Activated CD4-positive, alpha-beta T cell treated with anti-CD3 and anti-CD28 coated beads, Interleukin-10, Interleukin-2, amounts not matched to agents 100 ng/mL and 50 ng/mL, durations not matched to agents 16 hours and 8 hours (primary cell): ENCODE measurements at regions not wholly inside any gene's neighbourhood (a gene's known extent, or its start where the extent isn't known, plus 50 kb on each side); places are given as distances from the start of the nearest gene placed in this dataset.

Source experiments
- DNase-seq: peaks from one replicate; pipeline ENCODE4 v3.0.0-alpha.2; 2020

GRCh38 chrX:121102101-121102500 lies 54.7 kb downstream of the GLUD2 start:
- no peak for DNase-seq

- no peak for DNase-seq
These were observed 56.0 kb downstream of the GLUD2 start for GRCh38 chrX:121103381-121103780.

- no peak for DNase-seq
These were observed 59.2 kb downstream of the GLUD2 start for GRCh38 chrX:121106484-121107235.

- no peak for DNase-seq
These were observed 62.6 kb downstream of the GLUD2 start for GRCh38 chrX:121109986-121110385.

GRCh38 chrX:121110536-121110935 lies 63.1 kb downstream of the GLUD2 start:
- no peak for DNase-seq

GRCh38 chrX:121114691-121115090 lies 67.3 kb downstream of the GLUD2 start:
- DNase-seq = no peak

- DNase-seq = no peak
These were observed 73.5 kb downstream of the GLUD2 start for GRCh38 chrX:121120690-121121605.

GRCh38 chrX:121122332-121122731 lies 74.9 kb downstream of the GLUD2 start:
- DNase-seq = no peak

- no peak for DNase-seq
These were observed 81.8 kb downstream of the GLUD2 start for GRCh38 chrX:121128925-121129877.

GRCh38 chrX:121132675-121133074 lies 85.3 kb downstream of the GLUD2 start:
- DNase-seq = no peak

- DNase-seq = no peak
These were observed 88.2 kb downstream of the GLUD2 start for GRCh38 chrX:121135488-121136207.

- no peak for DNase-seq
These were observed 98.7 kb downstream of the GLUD2 start for GRCh38 chrX:121146059-121146628.

- DNase-seq = no peak
These were observed 102.8 kb downstream of the GLUD2 start for GRCh38 chrX:121150217-121150616.

- DNase-seq = no peak
These were observed 103.9 kb downstream of the GLUD2 start for GRCh38 chrX:121151293-121151692.

- DNase-seq = no peak
These were observed 107.5 kb downstream of the GLUD2 start for GRCh38 chrX:121154858-121155404.

- DNase-seq = peak; percentile 46
These were observed 113.6 kb downstream of the GLUD2 start for GRCh38 chrX:121160987-121161386.

GRCh38 chrX:121161501-121161933 lies 114.1 kb downstream of the GLUD2 start:
- peak; percentile 34 for DNase-seq

GRCh38 chrX:121163443-121163842 lies 116.0 kb downstream of the GLUD2 start:
- no peak for DNase-seq

GRCh38 chrX:121165930-121166359 lies 118.5 kb downstream of the GLUD2 start:
- DNase-seq = no peak

GRCh38 chrX:121169099-121170035 lies 122.0 kb downstream of the GLUD2 start:
- no peak for DNase-seq
